Umbilical cord (tissue), 1 donor: ENCODE measurements at regions not wholly inside any gene's neighbourhood (a gene's known extent, or its start where the extent isn't known, plus 50 kb on each side); places are given as distances from the start of the nearest gene placed in this dataset.
A peak's percentile ranks its signal among the peaks of the same experiment; 100 is the strongest.
"Not testable (repeated sequence)": the region's sequence is repeated elsewhere in the genome, so short reads cannot be mapped to it uniquely, and the experiment has no call there.

Experiments used
- DNase-seq: peaks from one replicate; pipeline ENCODE4 v3.0.0-alpha.2; 2015; ENCODE audit warnings: low spot score

DNA sequence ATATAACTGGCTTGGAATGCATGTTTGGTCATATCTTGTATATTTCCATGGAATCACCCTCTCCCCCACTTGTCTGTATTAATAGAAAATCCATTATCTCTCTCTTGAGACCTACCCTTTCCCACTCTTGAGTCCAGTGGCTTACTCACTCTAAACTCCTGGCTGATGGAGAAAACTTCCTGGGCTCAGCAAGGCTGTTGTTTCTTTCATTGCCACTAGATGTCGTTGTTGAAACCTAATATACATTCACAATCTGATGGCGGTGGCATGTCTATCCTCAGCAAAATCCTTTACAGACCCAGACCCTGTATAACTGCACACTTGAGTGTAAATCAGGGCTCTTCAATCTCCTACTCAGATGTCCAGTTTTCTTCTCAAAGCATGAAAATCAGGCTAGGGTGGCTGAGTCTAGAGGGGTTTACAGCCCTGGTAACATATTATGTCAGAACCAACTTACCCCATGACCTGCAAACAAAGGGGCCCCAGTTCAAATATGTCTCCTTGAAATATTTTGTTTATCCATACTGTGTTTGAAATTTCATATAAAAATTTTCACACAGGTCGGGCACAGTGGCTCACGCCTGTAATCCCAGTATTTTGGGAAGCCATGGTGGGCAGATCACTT lies 70.0 kb upstream of the FAM241A start:
- DNase-seq: peak; percentile 56

DNA sequence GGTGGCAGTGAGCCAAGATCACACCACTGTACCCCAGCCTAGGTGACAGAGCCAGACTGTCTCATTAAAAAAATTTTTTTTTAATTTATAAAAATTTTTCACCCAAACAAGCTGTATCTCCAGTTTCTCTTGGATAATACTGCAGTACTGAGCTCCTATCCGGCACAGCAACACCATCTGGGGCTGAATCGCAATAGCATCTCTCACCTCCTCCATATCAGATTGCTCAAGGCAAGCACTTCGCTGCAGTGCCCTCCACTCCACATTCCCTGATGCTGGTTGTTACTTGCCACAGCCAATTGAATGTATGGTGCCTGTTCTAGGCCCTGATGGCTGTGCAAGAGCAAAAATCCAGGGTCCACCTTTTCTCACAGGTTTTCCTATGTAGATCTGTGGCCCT lies 69.3 kb upstream of the FAM241A start:
- no peak for DNase-seq

DNA sequence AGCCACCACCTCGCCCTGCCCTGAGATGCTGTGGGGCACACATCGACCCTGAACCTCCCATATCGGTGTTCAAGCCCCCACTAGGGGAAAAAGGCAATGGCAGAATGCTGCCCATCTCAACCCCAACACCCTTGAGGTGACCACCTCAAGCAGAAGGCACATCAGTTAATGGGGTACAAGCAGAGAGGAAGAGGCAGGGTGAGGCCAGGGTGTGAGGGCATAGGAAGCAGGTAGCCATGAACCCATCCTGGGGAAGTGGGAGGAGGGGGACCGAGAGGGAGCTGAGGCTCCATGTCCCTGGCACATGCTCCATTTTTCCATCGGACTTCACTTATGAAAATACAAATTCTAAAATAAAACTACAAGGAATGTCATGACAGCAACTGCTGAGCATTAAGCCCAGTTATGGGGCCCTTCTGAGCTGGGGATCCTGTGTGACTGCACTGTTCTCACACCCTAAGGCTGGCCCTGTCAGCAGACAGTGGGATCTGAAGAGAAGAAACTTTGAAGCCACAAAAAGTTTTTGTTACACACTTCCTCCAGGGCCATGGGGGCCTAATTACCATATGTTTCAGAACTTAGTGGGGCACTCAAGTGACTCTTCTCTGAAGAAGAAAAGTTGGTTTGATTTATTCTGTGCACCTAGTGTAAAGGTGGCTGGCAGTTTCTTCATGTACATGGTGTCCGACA lies 68.2 kb upstream of the FAM241A start:
- no peak for DNase-seq

DNA sequence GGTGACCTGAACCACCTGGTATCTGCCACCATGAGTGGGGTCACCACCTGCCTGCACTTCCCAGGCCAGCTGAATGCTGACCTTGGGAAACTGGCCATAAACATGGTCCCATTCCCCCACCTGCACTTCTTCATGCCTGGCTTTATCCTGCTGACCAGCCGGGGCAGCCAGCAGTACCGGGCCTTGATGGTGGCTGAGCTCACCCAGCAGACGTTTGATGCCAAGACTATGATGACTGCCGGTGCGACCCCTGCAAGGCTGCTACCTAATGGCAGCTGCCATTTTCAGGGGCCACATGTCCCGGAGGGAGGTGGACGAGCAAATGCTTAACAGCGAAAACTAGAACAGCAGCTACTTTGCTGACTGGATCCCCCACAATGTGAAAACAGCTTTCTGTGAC lies 67.5 kb upstream of the FAM241A start:
- no peak for DNase-seq

DNA sequence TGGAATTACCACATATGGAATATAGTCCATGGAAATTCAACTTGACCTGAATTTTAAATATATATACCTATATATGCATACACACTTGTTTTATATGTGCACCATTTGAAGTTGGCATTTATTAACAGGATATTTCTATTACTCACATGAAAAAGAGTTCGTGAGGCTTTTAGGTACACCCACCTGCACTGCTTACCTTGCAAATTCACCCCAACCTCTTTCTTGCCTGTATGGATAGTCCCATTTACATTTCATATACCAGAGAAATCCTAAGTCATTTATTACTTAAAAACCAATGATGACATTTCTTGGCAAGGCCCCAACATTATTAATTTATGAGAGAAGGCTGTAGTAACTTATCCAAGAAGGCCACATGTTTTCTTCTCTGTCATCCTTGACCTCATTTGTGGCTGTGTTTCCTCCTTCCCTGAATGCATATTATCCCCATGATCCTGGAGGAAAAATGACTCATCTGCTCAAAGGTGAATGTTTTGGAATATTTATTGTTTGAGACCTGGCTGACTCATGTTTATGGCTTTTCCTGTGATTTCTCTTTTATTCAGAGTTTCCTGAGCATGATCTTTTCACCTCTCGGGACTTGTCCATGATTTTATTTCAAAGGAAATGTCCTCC lies 62.2 kb upstream of the FAM241A start:
- DNase-seq: peak; percentile 18

DNA sequence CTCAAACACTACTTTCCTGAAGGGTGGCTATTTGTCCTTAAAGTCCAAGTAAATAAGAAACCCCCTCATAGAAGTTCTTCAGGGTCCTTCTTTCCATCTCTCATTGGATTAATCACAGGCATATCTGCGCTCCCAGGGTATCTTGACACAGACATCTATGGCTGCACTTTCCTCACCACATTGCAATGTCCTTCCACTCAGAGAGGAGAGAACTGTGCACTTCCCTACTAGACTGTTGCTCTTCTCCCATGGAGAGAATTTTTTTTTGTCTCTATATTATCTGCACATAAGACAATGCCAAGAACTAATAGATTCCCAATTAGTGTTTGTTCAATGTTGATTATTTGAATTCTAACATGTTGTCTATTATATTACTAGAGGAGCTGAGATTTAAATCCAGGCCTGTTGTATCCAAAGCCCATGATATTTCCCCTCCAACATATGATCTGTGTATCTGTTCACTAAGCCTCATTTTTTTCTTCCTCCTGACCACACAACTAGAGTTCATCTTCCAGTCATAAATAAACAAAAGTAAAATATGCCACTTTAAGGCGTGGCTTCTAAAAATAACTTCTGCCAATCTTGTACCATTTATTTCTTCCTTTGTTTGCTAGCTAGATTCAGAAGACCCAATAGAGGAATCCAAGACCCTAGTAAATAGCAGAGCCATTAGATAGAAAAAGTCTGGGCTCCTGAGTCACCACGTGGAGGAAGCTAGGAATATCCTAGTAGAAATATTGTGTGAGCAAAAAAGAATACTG lies 61.5 kb upstream of the FAM241A start:
- DNase-seq: no peak

DNA sequence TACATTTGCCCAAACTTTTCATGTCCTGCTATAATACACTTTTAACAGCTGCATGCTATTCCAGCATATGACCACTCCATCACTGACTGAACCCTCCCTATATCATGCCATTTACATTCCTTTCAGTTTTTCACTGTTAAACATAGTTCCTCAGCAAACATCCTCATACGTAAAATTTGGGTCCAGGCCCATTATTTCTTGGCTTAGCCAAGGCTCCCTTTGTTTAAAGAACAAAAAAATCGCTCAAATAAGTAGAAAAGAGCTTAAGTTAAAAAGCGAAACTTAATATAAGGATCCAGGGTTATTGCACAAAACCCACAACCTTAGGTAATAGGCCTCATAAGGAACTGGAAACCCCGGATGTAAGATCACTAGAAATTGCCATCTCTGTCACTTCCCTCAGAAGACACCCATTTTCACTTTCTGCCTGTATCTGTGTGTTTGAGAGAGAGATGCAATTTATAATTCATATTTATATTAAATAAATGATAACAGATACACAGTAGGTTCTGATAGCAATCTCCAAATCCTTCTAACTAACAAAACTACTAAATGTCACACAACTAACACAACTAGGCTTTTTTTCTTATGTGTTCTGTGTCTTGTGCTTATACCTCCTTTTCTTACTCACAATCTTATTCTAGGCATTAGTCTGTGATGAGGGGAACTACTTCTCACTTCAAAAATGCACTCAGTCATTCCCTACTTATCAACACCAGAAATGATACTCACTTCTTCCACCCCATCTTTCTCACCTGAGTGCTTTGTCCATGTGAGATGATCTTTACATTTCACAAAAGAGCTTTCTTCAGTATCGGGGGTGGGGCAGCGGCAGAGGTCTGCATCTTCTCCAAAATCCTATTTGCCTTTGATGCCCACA lies 59.9 kb upstream of the FAM241A start:
- DNase-seq: no peak

- DNase-seq: no peak
These were observed 59.2 kb upstream of the FAM241A start for GRCh38 chr4:112086036-112086434.

DNA sequence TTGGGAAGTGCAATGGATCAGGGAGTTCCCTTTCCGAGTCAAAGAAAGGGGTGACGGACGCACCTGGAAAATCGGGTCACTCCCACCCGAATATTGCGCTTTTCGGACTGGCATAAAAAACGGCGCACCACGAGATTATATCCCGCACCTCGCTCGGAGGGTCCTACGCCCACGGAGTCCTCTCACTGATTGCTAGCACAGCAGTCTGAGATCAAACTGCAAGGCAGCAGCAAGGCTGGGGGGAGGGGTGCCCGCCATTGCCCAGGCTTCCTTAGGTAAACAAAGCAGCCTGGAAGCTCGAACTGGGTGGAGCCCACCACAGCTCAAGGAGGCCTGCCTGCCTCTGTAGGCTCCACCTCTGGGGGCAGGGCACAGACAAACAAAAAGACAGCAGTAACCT lies 58.6 kb upstream of the FAM241A start:
- DNase-seq: not testable (repeated sequence)

GRCh38 chr4:112092330-112092729 lies 52.9 kb upstream of the FAM241A start:
- not testable (repeated sequence) for DNase-seq

GRCh38 chr4:112093636-112094202 lies 51.5 kb upstream of the FAM241A start:
- no peak for DNase-seq

- no peak for DNase-seq
These were observed 50.9 kb upstream of the FAM241A start for GRCh38 chr4:112094330-112094729.
